NCI-H524 treated with DMSO at 0.1 percent for 48 hours (cell line): ENCODE measurements at regions not wholly inside any gene's neighbourhood (a gene's known extent, or its start where the extent isn't known, plus 50 kb on each side); places are given as distances from the start of the nearest gene placed in this dataset.
A peak's percentile ranks its signal among the peaks of the same experiment; 100 is the strongest.

ENCODE experiments used
- DNase-seq: peaks from one replicate; lab custom pipeline; 2025; lab: John Stamatoyannopoulos, UW

- DNase-seq: no peak
These were observed 181.2 kb upstream of the SNX7 start for GRCh38 chr1:98480271-98480670.

DNA sequence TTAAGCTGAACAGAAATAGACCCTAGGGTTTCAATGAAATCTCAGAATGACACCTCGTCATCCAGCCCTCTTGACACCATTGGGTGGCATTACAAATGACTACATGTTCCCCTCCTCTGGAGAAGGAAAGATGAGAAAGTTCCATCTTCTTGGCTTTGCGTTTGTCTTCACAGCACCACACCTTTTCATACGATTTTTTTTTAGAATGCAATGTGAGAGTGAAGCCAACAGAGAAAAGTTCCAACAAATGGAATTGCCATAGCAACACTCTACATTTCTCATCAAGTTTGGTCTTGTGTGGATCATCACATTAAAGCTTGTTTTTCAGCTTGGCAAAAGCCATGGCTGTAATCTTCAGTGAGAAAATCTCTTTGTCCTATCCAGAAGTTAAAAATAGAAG, 183.4 kb upstream of the SNX7 start:
- no peak for DNase-seq

DNA sequence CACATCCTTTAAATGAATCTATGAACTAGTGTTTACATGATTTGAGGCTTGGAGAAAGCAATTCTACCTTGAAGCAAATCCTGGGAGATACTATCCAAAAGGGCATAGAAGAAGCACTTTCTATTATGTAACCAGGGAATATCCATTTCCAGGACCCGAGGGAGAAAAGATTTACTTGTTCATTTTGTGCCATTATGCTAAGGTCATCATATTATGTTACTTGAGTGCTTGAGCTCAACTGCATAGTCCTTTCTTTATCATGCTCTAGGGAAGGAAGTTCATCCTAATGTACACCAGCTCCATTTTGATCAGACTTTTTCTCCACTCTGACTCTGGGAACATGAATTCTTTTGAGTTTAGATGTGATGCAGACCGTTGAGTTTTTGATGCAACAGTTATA, 188.6 kb upstream of the SNX7 start:
- no peak for DNase-seq

GRCh38 chr1:98471633-98472032, 189.9 kb upstream of the SNX7 start:
- DNase-seq: no peak

GRCh38 chr1:98468111-98468717, 193.3 kb upstream of the SNX7 start:
- peak; percentile 4 for DNase-seq

DNA sequence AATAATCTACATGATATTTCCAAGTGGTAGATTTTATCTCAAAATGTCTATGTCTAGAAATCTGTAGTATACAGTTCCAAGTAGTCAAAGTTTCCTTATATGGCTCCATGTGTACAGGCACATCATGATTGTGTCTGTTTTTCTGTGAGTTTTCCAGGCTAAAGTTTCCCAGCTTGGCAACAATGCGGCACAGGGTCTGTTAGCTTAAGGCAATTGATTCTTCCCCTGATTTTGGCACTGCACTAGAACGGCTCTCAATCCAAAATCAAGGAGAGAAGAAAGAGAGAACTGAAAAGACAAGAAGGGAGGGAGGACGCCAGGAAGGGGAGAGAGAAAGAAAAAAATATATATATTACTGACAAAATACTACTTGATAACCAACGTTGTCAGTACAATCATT, 193.9 kb upstream of the SNX7 start:
- no peak for DNase-seq

- no peak for DNase-seq
These were observed 194.4 kb upstream of the SNX7 start for GRCh38 chr1:98467122-98467521.

DNA sequence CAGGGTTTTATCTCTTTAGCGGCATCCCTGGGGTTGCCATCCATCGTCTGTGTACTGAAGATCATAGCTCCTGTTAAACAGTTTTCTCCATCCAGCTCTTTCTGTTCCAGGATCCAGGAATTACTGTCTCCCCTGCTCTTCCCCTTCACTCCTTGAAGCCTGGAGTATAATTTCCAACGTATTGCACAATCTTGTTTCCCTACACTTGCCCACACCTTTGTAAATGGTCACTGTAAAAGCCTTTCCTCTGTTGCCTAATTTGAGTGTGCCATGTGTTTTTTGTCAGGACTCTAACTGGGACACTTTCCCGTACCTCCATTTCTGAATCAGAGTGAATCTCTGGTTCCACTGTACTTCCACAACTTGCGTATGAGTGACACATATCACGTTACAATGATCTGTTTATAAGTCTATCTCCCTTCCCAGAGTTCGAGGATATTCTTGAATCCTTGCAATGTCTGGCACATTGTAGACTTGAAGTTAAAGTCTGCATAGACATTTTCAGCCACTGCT, 199.6 kb upstream of the SNX7 start:
- DNase-seq: no peak

- DNase-seq: no peak
These were observed 201.4 kb upstream of the SNX7 start for GRCh38 chr1:98460136-98460535.

- no peak for DNase-seq
These were observed 202.0 kb upstream of the SNX7 start for GRCh38 chr1:98459486-98459870.

DNA sequence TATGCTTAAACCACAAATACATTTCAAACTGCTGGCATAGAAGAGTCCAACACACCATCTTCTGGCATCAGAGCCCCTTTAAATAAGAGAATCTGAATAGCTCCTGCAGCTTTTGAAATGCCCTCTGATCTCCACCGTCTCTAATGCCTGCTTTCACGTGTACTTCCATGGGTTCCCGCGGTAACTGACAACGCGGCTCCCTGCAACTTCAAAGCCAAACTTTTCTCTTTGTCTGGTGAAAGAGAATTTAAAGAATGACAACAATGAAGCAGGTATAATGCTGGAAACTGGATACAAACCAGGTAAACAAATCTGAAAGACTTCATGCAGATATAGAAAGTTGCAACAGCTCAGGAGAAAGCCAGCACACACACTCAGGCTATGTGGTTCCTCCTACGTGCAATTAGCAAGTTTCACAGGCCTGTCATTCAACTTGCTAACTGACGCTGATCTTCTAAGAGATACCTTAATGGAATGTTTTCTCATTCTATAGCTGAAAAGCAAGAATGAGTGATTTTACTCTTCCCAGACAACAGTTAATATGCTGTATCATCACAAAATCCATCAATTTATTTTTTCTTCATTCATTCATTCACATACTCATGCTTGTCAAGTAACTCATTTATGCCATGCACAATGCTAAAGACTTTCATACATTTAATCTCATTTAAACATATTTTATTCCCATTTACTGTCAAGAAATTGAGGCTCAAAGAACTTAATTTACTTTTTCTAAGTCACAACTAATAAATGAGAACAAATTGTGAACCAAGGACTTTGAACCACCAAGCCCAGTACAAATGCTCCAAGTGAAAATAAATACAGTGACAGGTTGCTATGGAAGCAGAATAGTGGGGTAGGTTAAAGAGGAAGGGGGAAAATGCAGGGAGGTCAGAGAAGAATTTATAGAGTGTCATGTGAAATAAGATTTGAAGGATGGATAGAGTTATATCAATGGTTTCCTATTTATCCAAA, 202.7 kb upstream of the SNX7 start:
- DNase-seq: no peak

DNA sequence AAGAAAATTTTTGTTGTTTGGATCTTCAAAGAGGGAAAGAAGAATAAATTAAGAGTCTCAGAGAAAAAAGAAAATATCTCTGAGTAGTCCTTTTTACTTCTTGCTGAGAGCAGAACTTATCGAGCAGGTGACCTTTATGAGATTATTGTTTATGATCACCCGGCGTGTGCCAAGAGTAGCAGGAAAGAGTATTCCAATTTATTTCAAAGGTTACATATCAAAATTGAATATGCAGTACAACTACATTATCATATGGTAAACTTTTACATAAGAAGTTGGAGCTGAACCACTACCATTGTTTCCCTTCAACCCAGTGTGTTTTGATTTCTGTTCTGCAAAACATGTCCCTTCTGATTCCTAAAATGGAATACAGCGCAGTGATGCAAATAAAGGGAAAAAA, 204.3 kb upstream of the SNX7 start:
- DNase-seq: no peak

DNA sequence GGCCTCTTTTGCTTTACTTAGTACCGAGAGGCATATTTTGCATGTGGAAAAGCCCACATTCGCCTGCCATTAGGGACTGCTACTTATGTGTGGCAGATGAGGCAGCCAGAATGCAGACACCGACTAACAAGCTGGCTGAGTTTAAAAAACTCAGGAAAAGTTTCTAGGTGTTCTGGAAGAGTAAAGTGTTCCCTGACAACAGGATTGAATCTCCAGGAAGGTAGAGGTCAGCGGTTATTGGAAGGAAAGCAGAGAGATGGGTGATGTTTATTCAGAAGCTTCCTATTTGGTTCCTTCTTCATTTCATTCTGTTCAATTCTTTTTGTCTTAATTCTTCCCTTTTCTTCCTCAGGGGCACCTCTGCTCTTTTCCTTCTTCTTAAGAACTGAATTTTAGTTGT, 206.9 kb upstream of the SNX7 start:
- no peak for DNase-seq

- DNase-seq: no peak
These were observed 208.5 kb upstream of the SNX7 start for GRCh38 chr1:98453066-98453465.

DNA sequence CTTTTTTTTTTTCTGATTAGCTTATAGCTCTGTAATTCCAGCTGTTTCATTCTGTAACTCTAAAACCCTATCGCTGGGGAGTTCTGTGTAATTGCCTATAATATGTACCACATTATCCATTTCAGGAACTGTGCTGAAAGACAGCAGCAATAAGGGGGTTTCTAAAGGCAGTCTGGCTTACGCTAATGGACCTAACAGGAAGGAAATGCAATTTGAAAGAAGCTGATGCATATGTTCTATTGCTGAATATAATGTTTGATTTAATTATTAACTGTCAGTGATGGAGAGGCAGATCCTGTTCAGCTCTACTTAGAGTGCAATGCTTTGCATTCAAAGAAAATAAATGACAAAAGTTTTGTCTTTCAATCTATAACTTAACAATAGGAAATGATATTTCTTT, 209.4 kb upstream of the SNX7 start:
- DNase-seq: no peak

DNA sequence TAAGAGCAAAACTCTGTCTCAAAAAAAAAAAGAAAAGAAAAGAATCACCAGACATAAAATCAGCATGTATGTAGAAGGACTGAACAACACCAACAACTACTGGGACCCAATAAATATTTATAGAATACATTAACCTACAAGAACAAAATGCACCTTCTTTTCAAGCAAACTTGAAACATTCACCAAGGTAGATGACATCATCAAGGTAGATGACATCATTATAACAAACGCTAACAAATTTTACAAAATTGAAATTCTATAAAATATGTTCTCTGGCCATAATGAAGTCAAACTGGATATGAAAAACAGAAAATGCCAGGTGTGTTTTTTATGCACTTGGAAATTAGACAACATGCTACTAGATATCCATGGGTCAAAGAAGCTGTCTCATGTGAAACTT, 220.2 kb upstream of the SNX7 start:
- DNase-seq: no peak

DNA sequence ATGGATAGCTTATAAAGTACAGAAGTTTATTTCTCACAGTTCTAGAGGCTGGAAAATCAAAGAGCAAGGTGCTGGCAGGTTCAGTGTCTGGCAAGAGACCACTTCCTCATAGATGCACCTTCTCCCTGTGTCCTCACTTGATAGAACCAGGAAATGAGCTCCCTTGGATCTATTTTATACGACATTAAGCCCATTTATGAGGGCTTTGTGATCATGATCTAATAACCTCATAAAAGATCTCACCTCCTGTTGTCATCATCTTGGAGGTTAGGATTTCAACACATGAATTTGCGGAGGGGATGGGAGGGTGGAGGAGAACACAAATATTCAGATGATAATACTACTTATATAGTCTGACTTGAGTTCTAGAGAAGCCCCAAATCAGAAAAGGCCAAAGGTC, 222.1 kb upstream of the SNX7 start:
- no peak for DNase-seq

DNA sequence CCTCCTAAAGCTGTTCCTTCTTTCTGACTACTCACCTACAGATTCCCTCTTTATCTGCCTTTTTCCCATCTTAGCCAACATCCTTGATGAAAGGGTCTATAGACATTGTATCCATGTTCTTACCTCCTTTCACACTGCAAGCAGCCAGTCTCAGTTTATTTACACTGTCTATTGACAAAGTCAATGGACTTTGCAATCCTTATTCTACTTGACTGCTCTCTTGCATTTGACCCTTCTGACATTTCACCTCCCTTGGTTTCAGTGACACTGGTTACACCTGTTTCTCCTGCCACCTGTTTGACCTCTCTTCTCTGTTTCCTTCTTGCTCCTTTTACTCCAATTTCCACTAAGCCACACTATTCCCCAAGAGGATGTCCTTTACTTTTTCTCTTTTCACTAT, 224.0 kb upstream of the SNX7 start:
- no peak for DNase-seq

DNA sequence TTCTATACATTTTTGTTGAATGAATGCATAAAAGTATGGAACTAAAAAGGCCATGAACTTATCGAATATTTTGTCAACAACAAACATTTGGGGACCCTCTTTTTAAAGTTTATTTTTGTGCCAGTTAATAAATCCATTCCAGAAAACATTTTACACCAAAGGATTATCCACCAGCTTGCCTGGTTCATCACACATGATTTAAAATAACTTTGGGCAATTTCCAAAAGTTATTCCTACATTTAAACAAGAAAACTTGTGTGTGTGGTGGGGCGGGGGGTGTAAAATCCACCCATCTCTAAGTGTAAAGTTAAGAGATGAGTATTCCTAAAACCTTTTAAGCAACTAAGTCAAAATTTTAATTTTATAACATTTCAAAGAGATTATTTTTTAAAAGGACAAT, 224.5 kb upstream of the SNX7 start:
- DNase-seq: no peak

DNA sequence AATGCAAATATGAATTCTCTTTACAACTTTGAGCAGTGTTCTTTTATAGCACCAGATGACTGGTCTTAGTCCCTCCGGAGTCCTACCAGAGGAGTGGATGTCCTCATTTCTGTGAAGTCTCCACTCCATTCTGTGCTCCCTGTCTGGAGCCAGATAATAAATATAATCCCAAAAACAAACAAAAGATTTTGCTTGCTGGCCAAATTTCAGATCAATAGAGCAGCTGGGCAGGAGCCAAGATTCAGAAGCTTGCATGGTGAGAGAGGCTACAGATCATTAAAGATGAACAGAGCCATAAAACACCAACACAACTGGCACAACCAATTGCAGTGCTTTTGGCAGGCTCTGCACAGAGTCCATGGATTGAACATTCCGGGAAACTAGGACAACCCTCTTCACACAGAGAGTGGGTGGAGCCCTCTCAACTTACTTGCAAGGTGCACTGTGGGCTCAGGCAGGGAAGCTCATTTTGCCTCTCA, 231.5 kb upstream of the SNX7 start:
- no peak for DNase-seq

GRCh38 chr1:98428864-98429263, 232.7 kb upstream of the SNX7 start:
- DNase-seq: no peak

- no peak for DNase-seq
These were observed 233.9 kb upstream of the SNX7 start for GRCh38 chr1:98427664-98428063.

DNA sequence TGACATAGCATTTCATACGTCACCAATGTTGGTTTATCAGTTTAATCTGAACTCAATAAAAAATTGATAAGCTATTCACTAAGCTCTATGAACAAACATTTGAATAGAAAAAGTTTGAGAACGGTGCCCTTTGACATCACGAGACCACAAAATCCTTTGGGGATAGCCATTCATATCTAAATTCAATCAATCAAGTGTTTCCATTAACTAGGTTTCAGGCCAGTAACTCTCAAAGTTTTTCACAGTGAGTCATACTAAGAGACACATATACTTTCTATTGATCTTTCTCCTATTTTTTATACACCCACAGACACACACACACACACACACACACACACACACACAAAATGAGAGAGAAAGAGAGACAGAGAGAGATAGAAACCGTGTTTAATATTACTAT, 235.4 kb upstream of the SNX7 start:
- DNase-seq: no peak
